Esophagus muscularis mucosa (tissue), 4 donors: ENCODE measurements at regions not wholly inside any gene's neighbourhood (a gene's known extent, or its start where the extent isn't known, plus 50 kb on each side); places are given as distances from the start of the nearest gene placed in this dataset.

Experiments
- EP300 ChIP-seq: sonication (generic); formaldehyde crosslinking; IDR thresholded peaks from one replicate; pipeline ENCODE4 v1.6.1; 2017; ENCODE audit warnings: antibody characterized with exemption
- POLR2A ChIP-seq: fragments of 450-650 bp; IDR thresholded peaks from one replicate; pipeline ENCODE4 v1.6.1; 2017; ENCODE audit warnings: antibody characterized with exemption, moderate library complexity, mild to moderate bottlenecking, low read depth
- POLR2AphosphoS5 ChIP-seq, 2 donors: sonication (generic); formaldehyde crosslinking; IDR thresholded peaks; one replicate each; pipeline ENCODE4 v1.6.1; 2017; ENCODE audit warnings: antibody characterized with exemption in 2 of 2
- TF ChIP-seq, protein P1 (sequence below), 3 experiments: fragments of 200-600 bp in 2 of 3; fragments of 450-650 bp in 1 of 3; sonication (generic) in 2 of 3; IDR thresholded peaks; one replicate each; pipeline ENCODE4 v1.5.1; 2017 to 2019; ENCODE audit warnings: antibody characterized with exemption in 3 of 3, mild to moderate bottlenecking in 2 of 3, moderate library complexity in 1 of 3

GRCh38 chr6:140269591-140270165, 895.2 kb upstream of the CITED2 start:
- TF ChIP-seq POLR2AphosphoS5 (IDR thresholded peaks at IDR 0.05): peak in 1 of 2 donors; percentile 26
- TF ChIP-seq, protein P1, sequence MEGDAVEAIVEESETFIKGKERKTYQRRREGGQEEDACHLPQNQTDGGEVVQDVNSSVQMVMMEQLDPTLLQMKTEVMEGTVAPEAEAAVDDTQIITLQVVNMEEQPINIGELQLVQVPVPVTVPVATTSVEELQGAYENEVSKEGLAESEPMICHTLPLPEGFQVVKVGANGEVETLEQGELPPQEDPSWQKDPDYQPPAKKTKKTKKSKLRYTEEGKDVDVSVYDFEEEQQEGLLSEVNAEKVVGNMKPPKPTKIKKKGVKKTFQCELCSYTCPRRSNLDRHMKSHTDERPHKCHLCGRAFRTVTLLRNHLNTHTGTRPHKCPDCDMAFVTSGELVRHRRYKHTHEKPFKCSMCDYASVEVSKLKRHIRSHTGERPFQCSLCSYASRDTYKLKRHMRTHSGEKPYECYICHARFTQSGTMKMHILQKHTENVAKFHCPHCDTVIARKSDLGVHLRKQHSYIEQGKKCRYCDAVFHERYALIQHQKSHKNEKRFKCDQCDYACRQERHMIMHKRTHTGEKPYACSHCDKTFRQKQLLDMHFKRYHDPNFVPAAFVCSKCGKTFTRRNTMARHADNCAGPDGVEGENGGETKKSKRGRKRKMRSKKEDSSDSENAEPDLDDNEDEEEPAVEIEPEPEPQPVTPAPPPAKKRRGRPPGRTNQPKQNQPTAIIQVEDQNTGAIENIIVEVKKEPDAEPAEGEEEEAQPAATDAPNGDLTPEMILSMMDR (IDR thresholded peaks at IDR 0.05): no peak
- TF ChIP-seq EP300: no peak
- no peak for TF ChIP-seq POLR2A
